ENCODE measurements at regions not wholly inside any gene's neighbourhood (a gene's known extent, or its start where the extent isn't known, plus 50 kb on each side); places are given as distances from the start of the nearest gene placed in this dataset.

DNA sequence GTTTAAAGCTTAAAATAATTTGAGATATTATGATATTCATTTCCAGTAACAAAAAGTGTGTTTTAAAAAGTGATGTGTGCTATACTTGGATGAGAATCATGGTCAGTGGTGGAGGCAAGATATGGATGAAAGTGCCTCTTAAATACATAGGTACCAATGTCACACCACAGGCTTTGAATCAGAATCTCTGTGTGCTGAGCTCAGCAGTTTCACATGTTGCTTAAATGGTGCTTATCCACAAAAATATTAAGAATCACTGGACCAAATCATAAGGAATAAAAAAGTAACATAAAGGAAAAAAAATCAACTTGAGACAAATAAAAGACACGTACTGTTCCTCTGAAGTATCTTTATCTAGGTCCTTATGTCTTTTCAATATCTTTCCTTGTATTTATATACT, 850.5 kb upstream of the POT1 start:
- Histone ChIP-seq H3K9me3 (ENCODE audit: severe bottlenecking) (no peaks in the 10 kb centered on the region), H3K27me3 (ENCODE audit: insufficient read depth, poor library complexity, severe bottlenecking) (no peaks in the 10 kb centered on the region), H3K36me3 (ENCODE audit: low read depth) (no peaks in the 10 kb centered on the region), H3K4me1 (ENCODE audit: insufficient read depth, poor library complexity, severe bottlenecking) (no peaks in the 10 kb centered on the region), H3K27ac (ENCODE audit: poor library complexity, severe bottlenecking) (no peak overlapping the region), H3K4me3 (ENCODE audit: severe bottlenecking) (no peak overlapping the region)
- TF ChIP-seq, protein P1, sequence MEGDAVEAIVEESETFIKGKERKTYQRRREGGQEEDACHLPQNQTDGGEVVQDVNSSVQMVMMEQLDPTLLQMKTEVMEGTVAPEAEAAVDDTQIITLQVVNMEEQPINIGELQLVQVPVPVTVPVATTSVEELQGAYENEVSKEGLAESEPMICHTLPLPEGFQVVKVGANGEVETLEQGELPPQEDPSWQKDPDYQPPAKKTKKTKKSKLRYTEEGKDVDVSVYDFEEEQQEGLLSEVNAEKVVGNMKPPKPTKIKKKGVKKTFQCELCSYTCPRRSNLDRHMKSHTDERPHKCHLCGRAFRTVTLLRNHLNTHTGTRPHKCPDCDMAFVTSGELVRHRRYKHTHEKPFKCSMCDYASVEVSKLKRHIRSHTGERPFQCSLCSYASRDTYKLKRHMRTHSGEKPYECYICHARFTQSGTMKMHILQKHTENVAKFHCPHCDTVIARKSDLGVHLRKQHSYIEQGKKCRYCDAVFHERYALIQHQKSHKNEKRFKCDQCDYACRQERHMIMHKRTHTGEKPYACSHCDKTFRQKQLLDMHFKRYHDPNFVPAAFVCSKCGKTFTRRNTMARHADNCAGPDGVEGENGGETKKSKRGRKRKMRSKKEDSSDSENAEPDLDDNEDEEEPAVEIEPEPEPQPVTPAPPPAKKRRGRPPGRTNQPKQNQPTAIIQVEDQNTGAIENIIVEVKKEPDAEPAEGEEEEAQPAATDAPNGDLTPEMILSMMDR (IDR thresholded peaks at IDR 0.05; ENCODE audit: poor library complexity, severe bottlenecking): no peak
- ATAC-seq (ENCODE audit: low read depth): no peak
- no peak for DNase-seq (ENCODE audit: low spot score)

DNA sequence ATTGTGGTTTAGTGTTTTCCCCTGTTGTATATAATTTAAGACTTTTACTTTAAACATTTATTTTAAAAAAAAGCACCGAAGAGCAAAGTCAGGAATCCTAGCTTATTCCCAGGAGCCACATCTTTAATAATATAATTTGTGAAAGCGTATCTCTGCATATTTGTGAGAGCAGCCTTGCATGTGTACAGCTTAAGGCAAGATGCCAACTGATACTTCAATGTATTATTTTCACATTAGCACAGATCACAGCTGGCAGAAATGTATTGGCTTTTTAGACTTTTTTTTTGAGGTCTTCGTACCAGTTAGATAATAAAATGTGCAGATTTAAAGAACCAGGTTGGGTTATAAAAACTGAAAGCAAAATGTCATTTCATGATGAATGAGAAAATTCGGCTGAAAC, 845.7 kb upstream of the POT1 start:
- DNase-seq (ENCODE audit: low spot score) (no peak), ATAC-seq (ENCODE audit: low read depth) (no peak)
- no peaks in the 10 kb centered on the region for H3K27me3 ChIP-seq (ENCODE audit: insufficient read depth, poor library complexity, severe bottlenecking)
- TF ChIP-seq, protein P1 (IDR thresholded peaks at IDR 0.05; ENCODE audit: poor library complexity, severe bottlenecking): no peak
- no peaks in the 10 kb centered on the region for H3K4me1 ChIP-seq (ENCODE audit: insufficient read depth, poor library complexity, severe bottlenecking)
- H3K9me3 ChIP-seq (ENCODE audit: severe bottlenecking): no peaks in the 10 kb centered on the region
- H3K4me3 ChIP-seq (ENCODE audit: severe bottlenecking): no peak overlapping the region
- H3K27ac ChIP-seq (ENCODE audit: poor library complexity, severe bottlenecking): no peak overlapping the region
- H3K36me3 ChIP-seq (ENCODE audit: low read depth): no peaks in the 10 kb centered on the region

DNA sequence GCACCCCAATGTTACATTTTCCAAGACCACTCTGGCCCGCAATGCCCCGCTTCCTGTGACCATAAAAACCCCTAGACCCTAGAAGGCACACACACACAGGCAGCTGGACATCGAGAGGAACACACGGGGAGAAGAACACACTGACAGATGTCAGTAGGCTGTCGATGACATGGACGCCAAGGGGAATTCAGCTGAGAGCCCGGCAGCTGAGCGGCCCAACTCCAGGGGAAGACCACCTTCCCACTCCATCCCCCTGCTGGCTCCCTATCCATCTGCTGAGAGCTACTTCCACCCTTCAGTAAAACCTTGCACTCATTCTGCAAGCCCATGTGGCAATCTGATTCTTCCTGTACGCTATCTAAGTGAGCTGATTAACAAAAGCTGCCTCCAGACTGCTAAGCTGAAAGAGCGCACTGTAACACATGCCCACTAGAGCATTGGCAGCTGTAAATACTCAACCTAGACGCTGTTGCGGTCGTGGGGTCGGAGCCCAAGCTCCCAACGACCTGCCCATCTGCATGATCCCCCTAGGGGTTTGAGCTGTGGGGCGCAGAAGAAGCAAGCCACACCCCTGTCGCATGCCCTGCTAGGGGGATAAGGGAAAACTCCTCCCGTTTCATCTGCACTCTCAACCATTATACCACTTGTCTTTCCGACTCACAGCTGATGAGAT, 843.6 kb upstream of the POT1 start:
- no peak overlapping the region for H3K4me3 ChIP-seq (ENCODE audit: severe bottlenecking)

DNA sequence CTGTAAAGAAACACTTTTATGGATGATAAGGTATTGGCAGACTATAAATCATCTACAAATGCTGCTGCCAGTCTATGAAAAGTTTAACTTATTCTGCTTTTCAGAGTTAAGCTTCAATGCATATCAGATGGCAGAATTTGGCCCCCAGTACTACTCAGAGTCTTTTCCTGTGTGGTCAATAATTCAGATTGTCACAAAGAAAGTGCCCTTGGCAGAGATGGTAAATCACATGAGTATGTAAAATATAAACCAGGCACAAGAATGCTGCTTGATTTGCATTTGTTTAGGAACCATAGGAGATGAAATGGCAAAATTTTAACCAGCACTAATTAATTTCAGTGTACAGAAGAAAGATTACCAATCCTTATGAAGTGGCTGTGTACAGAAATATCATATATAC, 818.3 kb upstream of the POT1 start:
- TF ChIP-seq, protein P1 (IDR thresholded peaks at IDR 0.05; ENCODE audit: poor library complexity, severe bottlenecking): no peak
- Histone ChIP-seq H3K36me3 (ENCODE audit: low read depth) (no peaks in the 10 kb centered on the region), H3K4me3 (ENCODE audit: severe bottlenecking) (no peak overlapping the region), H3K9me3 (ENCODE audit: severe bottlenecking) (no peaks in the 10 kb centered on the region), H3K4me1 (ENCODE audit: insufficient read depth, poor library complexity, severe bottlenecking) (no peaks in the 10 kb centered on the region), H3K27ac (ENCODE audit: poor library complexity, severe bottlenecking) (no peak overlapping the region), H3K27me3 (ENCODE audit: insufficient read depth, poor library complexity, severe bottlenecking) (no peaks in the 10 kb centered on the region)
- ATAC-seq (ENCODE audit: low read depth) (no peak), DNase-seq (ENCODE audit: low spot score) (no peak)

More for the DNA sequence above, 843.6 kb upstream of the POT1 start:
- TF ChIP-seq, protein P1 (IDR thresholded peaks at IDR 0.05; ENCODE audit: poor library complexity, severe bottlenecking): no peak
- Histone ChIP-seq H3K27ac (ENCODE audit: poor library complexity, severe bottlenecking) (no peak overlapping the region), H3K36me3 (ENCODE audit: low read depth) (no peaks in the 10 kb centered on the region), H3K9me3 (ENCODE audit: severe bottlenecking) (no peaks in the 10 kb centered on the region), H3K4me1 (ENCODE audit: insufficient read depth, poor library complexity, severe bottlenecking) (no peaks in the 10 kb centered on the region), H3K27me3 (ENCODE audit: insufficient read depth, poor library complexity, severe bottlenecking) (no peaks in the 10 kb centered on the region)
- no peak for ATAC-seq (ENCODE audit: low read depth)
- DNase-seq (ENCODE audit: low spot score): no peak

DNA sequence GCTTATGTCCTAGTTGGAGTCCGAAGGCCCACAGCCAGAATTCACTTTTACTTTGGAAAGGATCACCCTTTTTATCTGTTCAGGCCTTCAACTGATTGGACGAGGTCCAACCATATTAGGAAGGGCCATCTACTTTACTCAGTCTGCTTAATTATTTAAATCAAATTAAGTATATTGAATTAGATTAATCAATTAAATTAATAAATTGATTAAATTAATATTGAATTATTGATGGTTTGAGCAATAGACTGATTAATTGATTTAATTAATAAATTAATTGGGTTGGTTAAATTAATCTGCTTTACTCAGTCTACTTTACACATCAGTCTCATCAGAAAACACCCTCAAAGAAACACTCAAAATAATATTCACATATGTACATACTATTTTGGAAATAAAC, 816.9 kb upstream of the POT1 start:
- ATAC-seq (ENCODE audit: low read depth): no peak
- TF ChIP-seq, protein P1 (IDR thresholded peaks at IDR 0.05; ENCODE audit: poor library complexity, severe bottlenecking): no peak

More for the DNA sequence above, 816.9 kb upstream of the POT1 start:
- no peaks in the 10 kb centered on the region for H3K36me3 ChIP-seq (ENCODE audit: low read depth)
- no peak overlapping the region for H3K27ac ChIP-seq (ENCODE audit: poor library complexity, severe bottlenecking)
- no peak overlapping the region for H3K4me3 ChIP-seq (ENCODE audit: severe bottlenecking)
- H3K9me3 ChIP-seq (ENCODE audit: severe bottlenecking): no peaks in the 10 kb centered on the region
- DNase-seq (ENCODE audit: low spot score): no peak
- H3K27me3 ChIP-seq (ENCODE audit: insufficient read depth, poor library complexity, severe bottlenecking): no peaks in the 10 kb centered on the region
- no peaks in the 10 kb centered on the region for H3K4me1 ChIP-seq (ENCODE audit: insufficient read depth, poor library complexity, severe bottlenecking)
